ENCODE measurements at regions not wholly inside any gene's neighbourhood (a gene's known extent, or its start where the extent isn't known, plus 50 kb on each side); places are given as distances from the start of the nearest gene placed in this dataset.
A peak's percentile ranks its signal among the peaks of the same experiment; 100 is the strongest.

GRCh38 chr10:47127188-47127785, 172.7 kb upstream of the GDF10 start:
- H3K4me1 ChIP-seq (ENCODE audit: control insufficient read depth, insufficient read depth, low read length): no peaks in the 10 kb centered on the region
- no peak overlapping the region for H3K4me3 ChIP-seq (ENCODE audit: low read length)
- intact Hi-C loops (cut with DNase I): no loop called here
- no peaks in the 10 kb centered on the region for H3K27me3 ChIP-seq (ENCODE audit: control insufficient read depth, insufficient read depth)
- H3K9me3 ChIP-seq (ENCODE audit: control insufficient read depth, low read length): no peaks in the 10 kb centered on the region
- WGBS: 62% methylated on average over 5 of the region's 5 CpGs
- ATAC-seq (no peak), DNase-seq (no peak)
- no peak overlapping the region for H3K27ac ChIP-seq (ENCODE audit: low read length)

GRCh38 chr10:47130491-47130890, 169.5 kb upstream of the GDF10 start:
- no peak for ATAC-seq

GRCh38 chr10:47133871-47134570, 166.0 kb upstream of the GDF10 start:
- ATAC-seq (no peak), DNase-seq (no peak)
- WGBS: 75% methylated on average over 6 of the region's 6 CpGs
- intact Hi-C loops (cut with DNase I): no loop called here
- Histone ChIP-seq H3K4me1 (ENCODE audit: control insufficient read depth, insufficient read depth, low read length) (no peaks in the 10 kb centered on the region), H3K27ac (ENCODE audit: low read length) (no peak overlapping the region), H3K27me3 (ENCODE audit: control insufficient read depth, insufficient read depth) (no peaks in the 10 kb centered on the region), H3K4me3 (ENCODE audit: low read length) (no peak overlapping the region), H3K9me3 (ENCODE audit: control insufficient read depth, low read length) (no peaks in the 10 kb centered on the region)

More at GRCh38 chr10:47130491-47130890, 169.5 kb upstream of the GDF10 start:
- Histone ChIP-seq H3K4me3 (ENCODE audit: low read length) (no peak overlapping the region), H3K9me3 (ENCODE audit: control insufficient read depth, low read length) (no peaks in the 10 kb centered on the region), H3K27me3 (ENCODE audit: control insufficient read depth, insufficient read depth) (no peaks in the 10 kb centered on the region), H3K27ac (ENCODE audit: low read length) (no peak overlapping the region), H3K4me1 (ENCODE audit: control insufficient read depth, insufficient read depth, low read length) (no peaks in the 10 kb centered on the region)
- intact Hi-C loops (cut with DNase I): no loop called here
- no peak for DNase-seq

GRCh38 chr10:47136866-47137265, 163.1 kb upstream of the GDF10 start:
- 75% methylated on average over 3 of the region's 3 CpGs for WGBS
- Histone ChIP-seq H3K4me1 (ENCODE audit: control insufficient read depth, insufficient read depth, low read length) (no peaks in the 10 kb centered on the region), H3K9me3 (ENCODE audit: control insufficient read depth, low read length) (no peaks in the 10 kb centered on the region), H3K27ac (ENCODE audit: low read length) (no peak overlapping the region), H3K4me3 (ENCODE audit: low read length) (no peak overlapping the region), H3K27me3 (ENCODE audit: control insufficient read depth, insufficient read depth) (no peaks in the 10 kb centered on the region)
- intact Hi-C loops (cut with DNase I): no loop called here
- peak; percentile 36 to 53 for ATAC-seq
- DNase-seq: peak; percentile 47 to 76 (median 75)

GRCh38 chr10:47137311-47137851, 162.6 kb upstream of the GDF10 start:
- DNase-seq (no peak), ATAC-seq (peak in 1 of 2 donors; percentile 49)
- intact Hi-C loops (cut with DNase I): no loop called here
- WGBS: 74% methylated on average over 5 of the region's 5 CpGs
- Histone ChIP-seq H3K9me3 (ENCODE audit: control insufficient read depth, low read length) (no peaks in the 10 kb centered on the region), H3K4me1 (ENCODE audit: control insufficient read depth, insufficient read depth, low read length) (no peaks in the 10 kb centered on the region), H3K27ac (ENCODE audit: low read length) (no peak overlapping the region), H3K4me3 (ENCODE audit: low read length) (no peak overlapping the region), H3K27me3 (ENCODE audit: control insufficient read depth, insufficient read depth) (no peaks in the 10 kb centered on the region)

GRCh38 chr10:47139121-47139520, 160.9 kb upstream of the GDF10 start:
- ATAC-seq (no peak), DNase-seq (no peak)
- intact Hi-C loops (cut with DNase I): no loop called here

GRCh38 chr10:47140761-47141348, 159.1 kb upstream of the GDF10 start:
- ATAC-seq (no peak), DNase-seq (no peak)
- H3K4me1 ChIP-seq (ENCODE audit: control insufficient read depth, insufficient read depth, low read length): no peaks in the 10 kb centered on the region
- no peaks in the 10 kb centered on the region for H3K27me3 ChIP-seq (ENCODE audit: control insufficient read depth, insufficient read depth)
- no peak overlapping the region for H3K4me3 ChIP-seq (ENCODE audit: low read length)
- H3K27ac ChIP-seq (ENCODE audit: low read length): no peak overlapping the region
- intact Hi-C loops (cut with DNase I): no loop called here
- WGBS: 82% methylated on average over 6 of the region's 6 CpGs
- no peaks in the 10 kb centered on the region for H3K9me3 ChIP-seq (ENCODE audit: control insufficient read depth, low read length)

More at GRCh38 chr10:47139121-47139520, 160.9 kb upstream of the GDF10 start:
- 85% methylated on average over 7 of the region's 7 CpGs for WGBS
- H3K4me1 ChIP-seq (ENCODE audit: control insufficient read depth, insufficient read depth, low read length): no peaks in the 10 kb centered on the region
- no peaks in the 10 kb centered on the region for H3K9me3 ChIP-seq (ENCODE audit: control insufficient read depth, low read length)
- H3K4me3 ChIP-seq (ENCODE audit: low read length): no peak overlapping the region
- no peak overlapping the region for H3K27ac ChIP-seq (ENCODE audit: low read length)
- H3K27me3 ChIP-seq (ENCODE audit: control insufficient read depth, insufficient read depth): no peaks in the 10 kb centered on the region

- intact Hi-C loops (cut with DNase I): no loop called here
- WGBS: 88% methylated on average over 5 of the region's 5 CpGs
- H3K27ac ChIP-seq (ENCODE audit: low read length): no peak overlapping the region
- H3K27me3 ChIP-seq (ENCODE audit: control insufficient read depth, insufficient read depth): no peaks in the 10 kb centered on the region
- no peak for ATAC-seq
- H3K9me3 ChIP-seq (ENCODE audit: control insufficient read depth, low read length): no peaks in the 10 kb centered on the region
- DNase-seq: no peak
- H3K4me1 ChIP-seq (ENCODE audit: control insufficient read depth, insufficient read depth, low read length): no peaks in the 10 kb centered on the region
- no peak overlapping the region for H3K4me3 ChIP-seq (ENCODE audit: low read length)
Observed at GRCh38 chr10:47141349-47141748, 158.6 kb upstream of the GDF10 start.

GRCh38 chr10:47143072-47143471, 156.9 kb upstream of the GDF10 start:
- intact Hi-C loops (cut with DNase I): no loop called here
- ATAC-seq (no peak), DNase-seq (no peak)
- no peak overlapping the region for H3K4me3 ChIP-seq (ENCODE audit: low read length)
- 92% methylated on average over 9 of the region's 9 CpGs for WGBS
- no peaks in the 10 kb centered on the region for H3K27me3 ChIP-seq (ENCODE audit: control insufficient read depth, insufficient read depth)
- H3K9me3 ChIP-seq (ENCODE audit: control insufficient read depth, low read length): no peaks in the 10 kb centered on the region
- H3K4me1 ChIP-seq (ENCODE audit: control insufficient read depth, insufficient read depth, low read length): no peaks in the 10 kb centered on the region
- no peak overlapping the region for H3K27ac ChIP-seq (ENCODE audit: low read length)

GRCh38 chr10:47143473-47143872, 156.5 kb upstream of the GDF10 start:
- WGBS: 88% methylated on average over 1 of the region's 1 CpG
- no peak overlapping the region for H3K27ac ChIP-seq (ENCODE audit: low read length)
- H3K9me3 ChIP-seq (ENCODE audit: control insufficient read depth, low read length): no peaks in the 10 kb centered on the region
- intact Hi-C loops (cut with DNase I): no loop called here
- no peak overlapping the region for H3K4me3 ChIP-seq (ENCODE audit: low read length)
- ATAC-seq (no peak), DNase-seq (no peak)
- no peaks in the 10 kb centered on the region for H3K27me3 ChIP-seq (ENCODE audit: control insufficient read depth, insufficient read depth)
- H3K4me1 ChIP-seq (ENCODE audit: control insufficient read depth, insufficient read depth, low read length): no peaks in the 10 kb centered on the region

- no peak overlapping the region for H3K27ac ChIP-seq (ENCODE audit: low read length)
- ATAC-seq (no peak), DNase-seq (no peak)
- H3K27me3 ChIP-seq (ENCODE audit: control insufficient read depth, insufficient read depth): no peaks in the 10 kb centered on the region
- no peaks in the 10 kb centered on the region for H3K4me1 ChIP-seq (ENCODE audit: control insufficient read depth, insufficient read depth, low read length)
- WGBS: 98% methylated on average over 3 of the region's 3 CpGs
- H3K4me3 ChIP-seq (ENCODE audit: low read length): no peak overlapping the region
- intact Hi-C loops (cut with DNase I): no loop called here
- H3K9me3 ChIP-seq (ENCODE audit: control insufficient read depth, low read length): no peaks in the 10 kb centered on the region
Observed at GRCh38 chr10:47144525-47144924, 155.5 kb upstream of the GDF10 start.

Measured in right cardiac atrium (tissue), 5 donors.